ENCODE measurements at regions not wholly inside any gene's neighbourhood (a gene's known extent, or its start where the extent isn't known, plus 50 kb on each side); places are given as distances from the start of the nearest gene placed in this dataset.

DNA sequence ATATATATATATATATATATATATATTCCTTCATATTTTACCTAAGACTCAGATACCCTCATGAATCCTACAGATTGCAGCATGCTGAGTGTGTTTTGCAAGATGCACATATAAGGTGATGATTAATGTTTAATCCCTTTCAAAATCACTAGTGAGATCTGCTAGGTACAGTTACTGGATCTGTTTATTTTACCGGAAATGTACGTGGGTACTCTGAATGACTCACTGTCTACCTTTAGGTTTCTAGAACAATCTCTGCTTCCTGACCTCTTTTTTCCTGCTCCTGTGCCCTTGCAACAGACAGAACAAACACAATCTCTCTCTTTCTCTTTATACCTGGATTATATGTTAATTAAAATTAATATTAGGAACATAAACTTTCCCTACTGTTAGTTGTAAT lies 379.6 kb downstream of the FAM133A start:
- TF ChIP-seq, protein P1, sequence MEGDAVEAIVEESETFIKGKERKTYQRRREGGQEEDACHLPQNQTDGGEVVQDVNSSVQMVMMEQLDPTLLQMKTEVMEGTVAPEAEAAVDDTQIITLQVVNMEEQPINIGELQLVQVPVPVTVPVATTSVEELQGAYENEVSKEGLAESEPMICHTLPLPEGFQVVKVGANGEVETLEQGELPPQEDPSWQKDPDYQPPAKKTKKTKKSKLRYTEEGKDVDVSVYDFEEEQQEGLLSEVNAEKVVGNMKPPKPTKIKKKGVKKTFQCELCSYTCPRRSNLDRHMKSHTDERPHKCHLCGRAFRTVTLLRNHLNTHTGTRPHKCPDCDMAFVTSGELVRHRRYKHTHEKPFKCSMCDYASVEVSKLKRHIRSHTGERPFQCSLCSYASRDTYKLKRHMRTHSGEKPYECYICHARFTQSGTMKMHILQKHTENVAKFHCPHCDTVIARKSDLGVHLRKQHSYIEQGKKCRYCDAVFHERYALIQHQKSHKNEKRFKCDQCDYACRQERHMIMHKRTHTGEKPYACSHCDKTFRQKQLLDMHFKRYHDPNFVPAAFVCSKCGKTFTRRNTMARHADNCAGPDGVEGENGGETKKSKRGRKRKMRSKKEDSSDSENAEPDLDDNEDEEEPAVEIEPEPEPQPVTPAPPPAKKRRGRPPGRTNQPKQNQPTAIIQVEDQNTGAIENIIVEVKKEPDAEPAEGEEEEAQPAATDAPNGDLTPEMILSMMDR (IDR thresholded peaks at IDR 0.05), result no peak
- TF ChIP-seq POLR2A (IDR thresholded peaks at IDR 0.05) (no peak), POLR2AphosphoS5 (IDR thresholded peaks at IDR 0.05) (no peak), EP300 (IDR thresholded peaks at IDR 0.05; ENCODE audit: low read depth) (no peak)
